SKM-1 treated with dmso at 0.1 percent for 144 hours (cell line): ENCODE measurements at regions not wholly inside any gene's neighbourhood (a gene's known extent, or its start where the extent isn't known, plus 50 kb on each side); places are given as distances from the start of the nearest gene placed in this dataset.
"Not testable (repeated sequence)": the region's sequence is repeated elsewhere in the genome, so short reads cannot be mapped to it uniquely, and the experiment has no call there.

ENCODE experiments used
- DNase-seq: peaks from one replicate; lab custom pipeline; 2025; ENCODE audit not compliant: unreplicated experiment; lab: John Stamatoyannopoulos, UW

DNA sequence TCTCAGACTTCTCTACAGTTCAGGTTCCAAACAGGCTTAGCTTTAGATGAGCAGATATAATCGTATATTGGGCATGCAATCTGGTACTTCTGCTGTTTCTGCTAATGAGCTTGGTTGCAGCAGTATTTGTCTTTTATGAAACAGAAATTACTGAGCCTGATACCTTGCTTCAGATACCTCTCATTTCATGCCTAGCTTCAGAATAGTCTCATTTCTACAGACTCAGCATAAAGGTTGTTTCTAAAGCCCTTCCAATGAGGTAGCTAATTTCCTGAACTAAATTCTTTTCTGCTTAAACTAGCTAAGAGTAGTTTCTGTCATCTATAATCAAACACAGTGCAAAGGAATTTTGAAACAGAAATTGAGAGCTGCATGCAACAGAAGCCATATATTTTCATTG, 275.0 kb upstream of the KITLG start:
- no peak for DNase-seq

GRCh38 chr12:88854260-88854659, 274.0 kb upstream of the KITLG start:
- DNase-seq = no peak

GRCh38 chr12:88847246-88847645, 267.0 kb upstream of the KITLG start:
- not testable (repeated sequence) for DNase-seq

- DNase-seq = no peak
Measured at GRCh38 chr12:88844426-88844825, 264.2 kb upstream of the KITLG start.

GRCh38 chr12:88842314-88842713, 262.0 kb upstream of the KITLG start:
- DNase-seq = no peak

GRCh38 chr12:88839486-88839885, 259.2 kb upstream of the KITLG start:
- no peak for DNase-seq

DNA sequence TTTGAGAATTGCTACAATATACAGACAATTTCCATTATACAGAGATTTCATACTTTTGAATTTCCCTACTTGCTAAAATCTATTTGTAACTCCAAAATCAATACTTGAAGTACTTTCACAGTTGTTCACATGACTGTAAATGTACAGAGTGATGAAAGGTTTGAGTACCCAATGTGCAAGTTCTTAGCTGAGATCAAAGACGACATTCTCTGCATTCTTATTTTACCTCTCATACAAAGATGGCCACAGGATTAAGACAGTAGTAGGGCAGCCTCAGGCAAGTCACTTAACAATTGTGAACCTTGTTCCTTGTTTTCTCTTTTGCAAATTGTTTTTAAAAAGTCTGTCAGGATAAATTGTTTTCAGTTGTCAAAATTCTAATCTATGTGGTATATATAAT, 255.9 kb upstream of the KITLG start:
- no peak for DNase-seq

- DNase-seq = no peak
Measured at GRCh38 chr12:88834226-88834625, 254.0 kb upstream of the KITLG start.

DNA sequence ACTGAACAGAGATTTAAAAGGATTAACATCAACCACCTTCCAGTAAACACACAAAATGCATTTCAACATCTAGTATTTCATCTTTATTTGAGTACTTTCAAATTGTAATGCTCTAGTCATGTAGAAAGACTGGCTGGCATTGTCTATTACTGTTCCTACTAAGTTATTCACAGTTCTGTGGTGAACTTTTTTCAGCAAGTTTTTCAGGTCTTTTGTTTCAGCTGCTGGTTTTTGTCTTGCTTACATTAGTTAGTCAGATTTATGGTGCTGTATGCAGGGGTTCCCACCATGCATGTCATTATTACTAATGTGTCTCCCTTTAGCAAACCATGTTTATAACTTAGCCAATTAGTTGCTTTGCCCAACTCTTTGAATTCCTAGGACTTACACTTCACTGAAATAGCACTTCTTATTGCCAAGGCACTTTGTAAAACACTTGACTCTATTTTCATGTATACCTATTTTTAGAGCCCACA, 253.4 kb upstream of the KITLG start:
- DNase-seq = no peak

DNA sequence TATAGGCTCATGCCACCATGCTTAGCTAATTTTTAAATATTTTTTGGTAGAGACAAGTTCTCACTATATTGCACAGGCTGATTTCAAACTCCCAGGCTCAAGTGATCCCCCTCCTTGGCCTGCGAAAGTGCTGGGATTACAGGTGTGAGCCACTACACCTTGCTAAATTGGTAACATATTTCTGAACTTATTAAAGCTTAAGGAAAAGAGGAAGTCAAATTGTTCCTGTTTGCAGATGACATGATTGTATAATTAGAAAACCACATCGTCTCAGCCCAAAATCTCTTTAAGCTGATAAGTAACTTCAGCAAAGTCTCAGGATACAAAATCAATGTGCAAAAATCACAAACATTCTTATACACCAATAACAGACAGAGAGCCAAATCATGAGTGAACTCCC, 248.3 kb upstream of the KITLG start:
- DNase-seq = not testable (repeated sequence)

GRCh38 chr12:88820012-88820411, 239.7 kb upstream of the KITLG start:
- DNase-seq = no peak

GRCh38 chr12:88816201-88816600, 235.9 kb upstream of the KITLG start:
- DNase-seq = no peak

GRCh38 chr12:88814779-88815178, 234.5 kb upstream of the KITLG start:
- no peak for DNase-seq

DNA sequence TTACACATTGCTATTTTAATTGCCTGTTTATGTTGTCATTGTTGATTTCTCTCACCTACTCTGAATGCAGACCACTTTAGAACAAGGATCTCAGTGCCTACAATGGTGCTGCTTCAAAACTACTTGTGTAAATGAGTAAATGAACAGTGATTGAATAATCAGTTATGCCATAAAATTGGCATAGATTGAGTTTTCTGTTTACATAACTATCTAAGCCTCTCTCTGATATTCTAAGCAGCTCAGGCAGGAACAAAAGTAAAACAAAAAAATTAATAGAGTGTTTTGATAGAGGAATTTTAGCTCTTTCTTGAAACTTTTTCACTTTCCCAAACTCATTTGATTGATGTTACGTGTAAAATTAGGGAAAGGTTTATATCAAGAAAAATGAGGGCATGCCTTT, 232.3 kb upstream of the KITLG start:
- DNase-seq = no peak

GRCh38 chr12:88810806-88811205, 230.5 kb upstream of the KITLG start:
- no peak for DNase-seq

DNA sequence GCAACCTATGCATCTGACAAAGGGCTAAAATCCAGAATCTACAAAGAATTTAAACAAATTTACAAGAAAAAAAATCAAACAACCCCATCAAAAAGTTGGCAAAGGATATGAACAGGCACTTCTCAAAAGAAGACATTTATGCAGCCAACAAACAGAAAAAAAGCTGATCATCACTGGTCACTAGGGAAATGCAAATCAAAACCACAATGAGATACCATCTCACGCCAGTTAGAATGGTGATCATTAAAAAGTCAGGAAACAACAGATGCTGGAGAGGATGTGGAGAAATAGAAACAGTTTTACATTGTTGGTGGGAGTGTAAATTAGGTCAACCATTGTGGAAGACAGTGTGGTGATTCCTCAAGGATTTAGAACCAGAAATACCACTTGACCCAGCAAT, 229.6 kb upstream of the KITLG start:
- not testable (repeated sequence) for DNase-seq

GRCh38 chr12:88805692-88806091, 225.4 kb upstream of the KITLG start:
- no peak for DNase-seq

DNA sequence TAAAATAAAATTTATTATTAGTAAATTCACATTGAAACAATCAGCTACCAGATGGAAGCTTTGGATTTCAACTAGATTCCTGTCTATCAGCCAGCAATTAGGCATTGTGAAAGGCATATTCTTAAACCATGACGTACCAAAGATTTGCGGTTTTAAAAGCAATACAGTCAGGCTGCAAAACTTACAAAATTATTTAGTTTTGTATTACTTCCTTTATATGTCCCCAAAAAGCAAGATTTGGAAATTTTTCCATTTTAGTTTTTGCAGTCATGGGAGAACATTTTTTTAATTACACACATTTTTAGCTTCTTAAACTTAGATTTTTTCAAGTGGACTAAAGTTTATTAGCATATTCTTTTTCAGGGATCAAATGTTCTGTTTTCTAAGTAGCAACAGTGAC, 225.0 kb upstream of the KITLG start:
- no peak for DNase-seq

GRCh38 chr12:88802096-88802706, 221.9 kb upstream of the KITLG start:
- DNase-seq = no peak

- no peak for DNase-seq
Measured at GRCh38 chr12:88801227-88802095, 221.2 kb upstream of the KITLG start.

DNA sequence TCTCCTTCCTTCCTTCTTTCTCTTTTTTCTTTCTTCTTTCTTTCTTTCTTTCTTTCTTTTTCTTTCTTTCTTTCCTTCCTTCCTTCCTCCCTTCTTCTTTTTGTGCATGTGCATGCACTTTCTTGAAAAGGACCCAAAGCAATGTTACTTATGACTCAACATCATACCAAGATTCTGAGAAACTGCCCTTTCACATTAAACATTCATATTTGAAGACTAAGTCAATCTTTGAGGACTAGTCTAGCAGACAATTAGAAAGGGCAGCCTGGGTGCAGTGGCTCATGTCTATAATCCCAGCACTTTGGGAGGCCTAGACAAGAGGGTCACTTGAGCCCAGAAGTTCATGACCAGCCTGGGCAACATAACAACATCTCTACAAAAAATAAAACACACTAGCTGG, 212.8 kb upstream of the KITLG start:
- no peak for DNase-seq

DNA sequence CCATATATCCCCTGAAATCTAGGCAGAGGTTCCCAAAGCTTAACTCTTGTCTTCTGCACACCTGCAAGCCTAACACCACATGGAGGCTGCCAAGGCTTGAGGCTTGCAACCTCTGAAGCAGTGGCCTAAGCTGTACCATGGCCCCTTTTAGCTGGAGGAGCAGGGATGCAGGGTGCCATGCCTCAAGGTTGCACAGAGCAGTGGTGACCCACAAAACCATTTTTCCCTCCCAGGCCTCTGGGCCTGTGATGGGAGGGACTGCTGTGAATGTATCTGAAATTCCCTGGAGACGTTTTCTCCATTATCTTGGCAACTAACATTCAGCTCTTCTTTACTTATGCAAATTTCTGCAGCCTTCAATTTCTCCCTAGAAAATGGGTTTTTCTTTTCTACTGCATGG, 210.0 kb upstream of the KITLG start:
- no peak for DNase-seq

GRCh38 chr12:88784166-88784565, 203.9 kb upstream of the KITLG start:
- no peak for DNase-seq
